Esophagus muscularis mucosa (tissue), 4 donors: ENCODE measurements at regions not wholly inside any gene's neighbourhood (a gene's known extent, or its start where the extent isn't known, plus 50 kb on each side); places are given as distances from the start of the nearest gene placed in this dataset.

ENCODE experiments used
- CTCF ChIP-seq, 3 experiments: fragments of 200-600 bp in 2 of 3; fragments of 450-650 bp in 1 of 3; sonication (generic) in 2 of 3; IDR thresholded peaks; one replicate each; pipeline ENCODE4 v1.5.1; 2017 to 2019; ENCODE audit warnings: antibody characterized with exemption in 3 of 3, mild to moderate bottlenecking in 2 of 3, moderate library complexity in 1 of 3
- EP300 ChIP-seq: sonication (generic); formaldehyde crosslinking; IDR thresholded peaks from one replicate; pipeline ENCODE4 v1.6.1; 2017; ENCODE audit warnings: antibody characterized with exemption
- POLR2A ChIP-seq: fragments of 450-650 bp; IDR thresholded peaks from one replicate; pipeline ENCODE4 v1.6.1; 2017; ENCODE audit warnings: antibody characterized with exemption, moderate library complexity, mild to moderate bottlenecking, low read depth
- POLR2AphosphoS5 ChIP-seq, 2 donors: sonication (generic); formaldehyde crosslinking; IDR thresholded peaks; one replicate each; pipeline ENCODE4 v1.6.1; 2017; ENCODE audit warnings: antibody characterized with exemption in 2 of 2

GRCh38 chr17:77027271-77027889 is 113.4 kb upstream of the SEC14L1 start:
- TF ChIP-seq CTCF (IDR thresholded peaks at IDR 0.05): no peak
- no peak for TF ChIP-seq EP300
- TF ChIP-seq POLR2A: no peak
- no peak for TF ChIP-seq POLR2AphosphoS5 (IDR thresholded peaks at IDR 0.05)
